ENCODE measurements at regions not wholly inside any gene's neighbourhood (a gene's known extent, or its start where the extent isn't known, plus 50 kb on each side); places are given as distances from the start of the nearest gene placed in this dataset.

DNA sequence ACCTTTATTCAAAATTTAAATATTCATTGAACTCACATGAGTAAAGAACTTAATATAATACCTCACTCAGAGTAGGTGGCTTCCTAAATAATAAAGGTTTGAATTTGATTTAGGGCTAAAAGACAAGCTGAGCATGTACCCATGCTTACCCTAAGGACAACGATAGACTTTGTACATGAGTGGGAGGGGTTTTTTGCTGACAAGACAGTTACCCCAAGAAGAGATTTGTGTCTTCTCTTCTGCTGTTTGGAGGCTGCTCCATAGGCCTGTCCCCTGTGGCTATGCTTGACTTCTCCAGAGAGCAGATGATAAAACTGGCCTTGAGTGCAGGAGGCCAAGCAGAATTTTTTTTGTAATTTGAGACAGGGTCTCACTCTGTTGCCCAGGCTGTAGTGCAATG, 383.9 kb downstream of the TMEM182 start:
- Histone ChIP-seq H3K27me3 (no peaks in the 10 kb centered on the region), H3K9me3 (no peaks in the 10 kb centered on the region), H3K4me3 (no peak overlapping the region), H3K4me1 (no peaks in the 10 kb centered on the region), H3K36me3 (no peaks in the 10 kb centered on the region), H3K27ac (no peak overlapping the region)
- intact Hi-C loops (cut with DNase I): no loop called here
- ATAC-seq (no peak), DNase-seq (no peak)
- TF ChIP-seq, protein P1, sequence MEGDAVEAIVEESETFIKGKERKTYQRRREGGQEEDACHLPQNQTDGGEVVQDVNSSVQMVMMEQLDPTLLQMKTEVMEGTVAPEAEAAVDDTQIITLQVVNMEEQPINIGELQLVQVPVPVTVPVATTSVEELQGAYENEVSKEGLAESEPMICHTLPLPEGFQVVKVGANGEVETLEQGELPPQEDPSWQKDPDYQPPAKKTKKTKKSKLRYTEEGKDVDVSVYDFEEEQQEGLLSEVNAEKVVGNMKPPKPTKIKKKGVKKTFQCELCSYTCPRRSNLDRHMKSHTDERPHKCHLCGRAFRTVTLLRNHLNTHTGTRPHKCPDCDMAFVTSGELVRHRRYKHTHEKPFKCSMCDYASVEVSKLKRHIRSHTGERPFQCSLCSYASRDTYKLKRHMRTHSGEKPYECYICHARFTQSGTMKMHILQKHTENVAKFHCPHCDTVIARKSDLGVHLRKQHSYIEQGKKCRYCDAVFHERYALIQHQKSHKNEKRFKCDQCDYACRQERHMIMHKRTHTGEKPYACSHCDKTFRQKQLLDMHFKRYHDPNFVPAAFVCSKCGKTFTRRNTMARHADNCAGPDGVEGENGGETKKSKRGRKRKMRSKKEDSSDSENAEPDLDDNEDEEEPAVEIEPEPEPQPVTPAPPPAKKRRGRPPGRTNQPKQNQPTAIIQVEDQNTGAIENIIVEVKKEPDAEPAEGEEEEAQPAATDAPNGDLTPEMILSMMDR (IDR thresholded peaks at IDR 0.05): no peak

GRCh38 chr2:103151046-103151445, 389.2 kb downstream of the TMEM182 start:
- intact Hi-C loops (cut with DNase I): no loop called here
- Histone ChIP-seq H3K4me1 (no peaks in the 10 kb centered on the region), H3K4me3 (no peak overlapping the region), H3K36me3 (no peaks in the 10 kb centered on the region), H3K27ac (no peak overlapping the region), H3K27me3 (no peaks in the 10 kb centered on the region), H3K9me3 (no peaks in the 10 kb centered on the region)
- ATAC-seq (no peak), DNase-seq (no peak)
- TF ChIP-seq, protein P1 (IDR thresholded peaks at IDR 0.05): no peak

DNA sequence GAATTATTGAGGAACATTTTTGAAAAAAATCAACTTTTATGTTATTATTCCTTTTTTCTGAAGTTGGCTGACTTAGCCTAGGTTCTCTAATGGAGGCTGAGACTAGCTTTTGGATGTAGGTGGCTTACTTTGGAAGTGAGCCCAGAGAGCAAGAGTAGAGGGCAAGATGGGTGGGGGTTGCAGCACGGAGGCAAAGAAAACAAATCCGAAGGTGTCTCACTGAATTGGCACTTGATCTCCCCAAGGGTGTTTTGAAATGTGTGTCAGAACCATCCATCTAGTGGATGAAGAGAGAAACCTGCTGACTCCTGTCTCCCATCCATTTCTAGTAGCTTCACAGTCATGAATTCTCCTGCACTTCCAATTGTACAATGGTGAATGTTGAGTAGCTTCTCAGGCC, 390.7 kb downstream of the TMEM182 start:
- Histone ChIP-seq H3K27ac (no peak overlapping the region), H3K4me1 (no peaks in the 10 kb centered on the region), H3K9me3 (no peaks in the 10 kb centered on the region), H3K27me3 (no peaks in the 10 kb centered on the region), H3K36me3 (no peaks in the 10 kb centered on the region), H3K4me3 (no peak overlapping the region)
- DNase-seq: no peak
- TF ChIP-seq, protein P1 (IDR thresholded peaks at IDR 0.05): no peak
- intact Hi-C loops (cut with DNase I): no loop called here
- no peak for ATAC-seq

DNA sequence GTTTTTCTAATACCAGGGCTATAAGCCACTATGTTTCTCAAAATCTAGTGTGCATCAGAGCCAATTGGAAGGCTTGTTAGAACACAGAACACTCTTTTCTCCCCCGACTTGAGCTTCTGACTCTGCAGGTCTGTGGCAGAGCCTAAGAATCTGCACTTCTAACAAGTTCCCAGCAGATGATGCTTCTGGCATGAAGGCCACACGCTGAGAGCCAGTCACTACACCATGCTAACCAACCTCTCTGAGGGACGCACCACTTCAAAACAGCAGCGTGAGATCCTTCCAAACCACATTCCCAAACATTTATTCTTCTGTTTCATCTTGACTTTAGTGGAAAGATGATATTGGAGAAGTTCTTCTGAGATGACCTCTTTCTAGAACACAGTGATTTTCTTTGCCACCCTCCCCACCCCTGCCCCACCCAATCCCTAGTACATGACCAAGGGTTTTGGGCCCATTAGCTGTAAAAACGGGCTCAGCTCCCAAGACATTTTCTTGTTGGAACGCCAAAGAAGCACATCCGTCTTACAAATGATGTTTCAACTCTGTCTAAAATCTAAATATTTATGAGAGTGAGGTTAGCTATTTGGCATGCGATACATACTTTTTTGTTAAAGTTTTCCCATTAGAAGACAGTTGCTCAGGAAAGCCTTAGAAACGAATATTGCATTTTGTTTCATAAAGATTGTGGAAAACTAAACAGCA, 391.9 kb downstream of the TMEM182 start:
- Histone ChIP-seq H3K36me3 (no peaks in the 10 kb centered on the region), H3K27me3 (no peaks in the 10 kb centered on the region), H3K4me1 (no peaks in the 10 kb centered on the region), H3K4me3 (no peak overlapping the region), H3K27ac (no peak overlapping the region), H3K9me3 (no peaks in the 10 kb centered on the region)
- ATAC-seq: no peak
- TF ChIP-seq, protein P1 (IDR thresholded peaks at IDR 0.05): no peak
- intact Hi-C loops (cut with DNase I): no loop called here
- DNase-seq: peak in 1 of 4 donors; percentile 15

- H3K36me3 ChIP-seq: no peaks in the 10 kb centered on the region
- ATAC-seq (no peak), DNase-seq (no peak)
These were observed 393.5 kb downstream of the TMEM182 start for GRCh38 chr2:103155308-103155707.

More at GRCh38 chr2:103155308-103155707, 393.5 kb downstream of the TMEM182 start:
- Histone ChIP-seq H3K4me1 (no peaks in the 10 kb centered on the region), H3K9me3 (no peaks in the 10 kb centered on the region), H3K27ac (no peak overlapping the region), H3K27me3 (peaks cover 0 to 3% of the 10 kb centered on the region in 2 donors), H3K4me3 (no peak overlapping the region)
- TF ChIP-seq, protein P1 (IDR thresholded peaks at IDR 0.05): no peak
- intact Hi-C loops (cut with DNase I): no loop called here

Data from left lung (tissue), 4 donors.